Lower lobe of right lung (tissue), 2 donors: ENCODE measurements at regions not wholly inside any gene's neighbourhood (a gene's known extent, or its start where the extent isn't known, plus 50 kb on each side); places are given as distances from the start of the nearest gene placed in this dataset.

Experiments used
- ATAC-seq, 2 donors: fragments of 200-7000 bp; cut with Tn5 transposase; one replicate each; pipeline ENCODE4 v1.9.1; 2020 to 2022; ENCODE audit warnings: mild to moderate bottlenecking in 2 of 2, moderate library complexity in 2 of 2
- DNase-seq: peaks from one replicate; pipeline ENCODE4 v3.0.0-alpha.2; 2020
- H3K27ac ChIP-seq: fragments of 200-600 bp; one replicate; pipeline ENCODE4 v1.8.0; 2022
- H3K27me3 ChIP-seq: fragments of 200-600 bp; one replicate; pipeline ENCODE4 v1.8.0; 2022; ENCODE audit warnings: low read depth
- H3K36me3 ChIP-seq: fragments of 200-600 bp; one replicate; pipeline ENCODE4 v1.8.0; 2022; ENCODE audit warnings: mild to moderate bottlenecking
- H3K4me1 ChIP-seq: fragments of 200-600 bp; one replicate; pipeline ENCODE4 v1.8.0; 2022
- H3K4me3 ChIP-seq: fragments of 200-600 bp; one replicate; pipeline ENCODE4 v1.8.0; 2022; ENCODE audit warnings: mild to moderate bottlenecking
- H3K9me3 ChIP-seq: fragments of 200-600 bp; one replicate; pipeline ENCODE4 v1.8.0; 2022
- intact Hi-C: fragments of 100-400 bp; cut with DNase I; formaldehyde crosslinking; loops from one replicate; pipeline ENCODE4 v1.11.0; 2022
- TF ChIP-seq, protein P1 (sequence below): fragments of 200-600 bp; IDR thresholded peaks from one replicate; pipeline ENCODE4 v1.8.0; 2022; ENCODE audit warnings: antibody characterized with exemption, mild to moderate bottlenecking
- donor health status: DM: no; HTN: yes; CAD: no; lungs with severe emphysema.

DNA sequence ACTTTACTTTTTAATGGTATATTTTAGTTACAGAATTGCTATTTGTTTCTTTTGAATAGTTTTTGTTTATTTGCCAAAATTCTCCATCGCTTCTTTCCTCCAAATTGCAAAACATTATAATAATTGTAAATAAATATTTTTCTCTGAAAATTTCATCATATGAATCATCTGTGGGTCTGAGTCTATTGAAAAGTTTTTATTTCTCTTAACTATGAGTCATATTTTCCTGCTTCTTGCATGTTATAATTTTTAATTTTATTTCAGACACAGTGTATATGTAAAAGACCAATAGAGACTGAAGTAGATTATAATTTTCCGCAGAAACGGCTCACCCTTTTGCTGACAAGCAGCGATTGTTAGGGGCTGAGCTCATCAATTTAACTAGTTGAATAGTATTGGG is 279.1 kb upstream of the IL12B start:
- intact Hi-C loops = no loop called here
- TF ChIP-seq, protein P1, sequence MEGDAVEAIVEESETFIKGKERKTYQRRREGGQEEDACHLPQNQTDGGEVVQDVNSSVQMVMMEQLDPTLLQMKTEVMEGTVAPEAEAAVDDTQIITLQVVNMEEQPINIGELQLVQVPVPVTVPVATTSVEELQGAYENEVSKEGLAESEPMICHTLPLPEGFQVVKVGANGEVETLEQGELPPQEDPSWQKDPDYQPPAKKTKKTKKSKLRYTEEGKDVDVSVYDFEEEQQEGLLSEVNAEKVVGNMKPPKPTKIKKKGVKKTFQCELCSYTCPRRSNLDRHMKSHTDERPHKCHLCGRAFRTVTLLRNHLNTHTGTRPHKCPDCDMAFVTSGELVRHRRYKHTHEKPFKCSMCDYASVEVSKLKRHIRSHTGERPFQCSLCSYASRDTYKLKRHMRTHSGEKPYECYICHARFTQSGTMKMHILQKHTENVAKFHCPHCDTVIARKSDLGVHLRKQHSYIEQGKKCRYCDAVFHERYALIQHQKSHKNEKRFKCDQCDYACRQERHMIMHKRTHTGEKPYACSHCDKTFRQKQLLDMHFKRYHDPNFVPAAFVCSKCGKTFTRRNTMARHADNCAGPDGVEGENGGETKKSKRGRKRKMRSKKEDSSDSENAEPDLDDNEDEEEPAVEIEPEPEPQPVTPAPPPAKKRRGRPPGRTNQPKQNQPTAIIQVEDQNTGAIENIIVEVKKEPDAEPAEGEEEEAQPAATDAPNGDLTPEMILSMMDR = no peak
- Histone ChIP-seq H3K27ac (no peak overlapping the region), H3K4me1 (no peaks in the 10 kb centered on the region), H3K36me3 (no peaks in the 10 kb centered on the region), H3K9me3 (no peaks in the 10 kb centered on the region), H3K4me3 (no peak overlapping the region), H3K27me3 (no peaks in the 10 kb centered on the region)
- no peak for DNase-seq
- ATAC-seq = no peak

DNA sequence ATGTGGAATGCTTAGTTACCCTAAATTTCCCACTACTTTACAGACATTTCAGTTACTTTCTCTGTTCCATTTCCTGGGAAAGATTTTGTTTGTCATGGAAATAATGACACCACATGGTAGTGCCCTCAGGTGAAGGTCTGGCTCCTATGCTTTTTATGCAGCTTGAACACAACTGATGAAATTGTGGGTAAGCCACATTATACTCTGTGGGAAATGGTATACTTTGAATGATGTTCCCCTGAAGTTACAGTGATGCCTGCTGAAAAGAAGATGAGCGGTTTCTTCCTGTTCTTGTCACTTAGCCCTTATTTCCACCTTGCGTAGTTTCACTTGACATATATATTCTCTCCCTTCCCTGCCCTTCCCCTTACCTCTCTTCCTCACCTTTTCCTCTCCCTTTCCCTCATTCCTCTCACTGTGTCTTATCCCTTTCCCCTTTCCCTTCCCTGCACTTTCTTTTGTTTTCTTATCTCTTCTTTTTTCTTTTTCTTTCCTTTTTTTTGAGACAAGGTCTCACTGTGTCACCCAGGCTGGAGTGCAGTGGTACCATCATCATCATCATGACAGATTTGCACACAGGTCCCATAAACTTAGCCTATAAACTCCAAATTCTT is 280.8 kb upstream of the IL12B start:
- no peak for ATAC-seq
- intact Hi-C loops = no loop called here
- Histone ChIP-seq H3K4me3 (no peak overlapping the region), H3K9me3 (no peaks in the 10 kb centered on the region), H3K27ac (no peak overlapping the region), H3K27me3 (no peaks in the 10 kb centered on the region), H3K4me1 (no peaks in the 10 kb centered on the region), H3K36me3 (no peaks in the 10 kb centered on the region)
- DNase-seq = no peak
- TF ChIP-seq, protein P1 = no peak

DNA sequence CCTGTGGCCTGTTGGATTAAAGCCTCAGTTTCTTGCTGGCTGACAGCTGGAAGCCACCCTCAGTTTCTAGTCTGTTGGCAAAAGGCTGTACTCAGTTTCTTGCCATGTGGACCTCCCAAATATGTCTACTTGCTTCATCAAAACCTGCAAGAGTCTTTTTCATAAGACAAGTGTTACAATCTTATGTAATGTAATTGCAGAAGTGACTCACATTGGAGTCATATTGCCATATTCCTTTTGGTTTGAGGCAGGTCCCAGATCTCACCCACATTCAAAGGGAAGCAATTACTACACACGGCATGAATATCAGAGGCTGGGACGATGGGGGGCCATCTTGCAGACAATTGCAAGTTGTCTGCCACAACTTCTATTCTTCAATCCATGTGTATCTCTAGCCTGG is 286.7 kb upstream of the IL12B start:
- no peak overlapping the region for H3K27ac ChIP-seq
- TF ChIP-seq, protein P1 = no peak
- H3K9me3 ChIP-seq = peaks cover 2% of the 10 kb centered on the region
- H3K4me3 ChIP-seq = no peak overlapping the region
- H3K36me3 ChIP-seq = no peaks in the 10 kb centered on the region
- intact Hi-C loops = no loop called here
- H3K4me1 ChIP-seq = no peaks in the 10 kb centered on the region
- H3K27me3 ChIP-seq = no peaks in the 10 kb centered on the region
- ATAC-seq = no peak
- no peak for DNase-seq

DNA sequence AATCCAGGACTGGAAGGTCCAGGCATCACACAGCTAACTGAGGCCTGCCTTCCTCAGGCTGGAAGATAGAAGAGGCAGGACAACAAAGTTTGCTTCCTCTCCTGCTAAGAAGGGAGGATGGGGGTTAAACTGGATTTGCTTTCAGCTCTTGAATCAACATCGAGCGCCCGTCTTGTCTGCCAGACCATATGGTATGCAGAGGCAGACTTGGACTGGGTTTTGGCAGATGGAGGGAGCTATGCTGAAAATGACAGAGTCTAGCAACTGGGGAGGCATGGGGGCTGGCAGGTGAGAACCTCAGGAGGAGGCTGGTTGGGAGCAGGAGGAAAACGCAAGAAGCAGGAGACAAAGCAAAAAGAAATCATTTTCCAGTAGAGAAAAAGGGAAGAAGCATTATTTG is 289.5 kb upstream of the IL12B start:
- ATAC-seq (no peak), DNase-seq (no peak)
- H3K27me3 ChIP-seq = no peaks in the 10 kb centered on the region
- H3K4me3 ChIP-seq = no peak overlapping the region
- TF ChIP-seq, protein P1 = no peak
- no peaks in the 10 kb centered on the region for H3K4me1 ChIP-seq
- intact Hi-C loops = no loop called here
- no peak overlapping the region for H3K27ac ChIP-seq
- H3K9me3 ChIP-seq = peaks cover 5% of the 10 kb centered on the region
- no peaks in the 10 kb centered on the region for H3K36me3 ChIP-seq

DNA sequence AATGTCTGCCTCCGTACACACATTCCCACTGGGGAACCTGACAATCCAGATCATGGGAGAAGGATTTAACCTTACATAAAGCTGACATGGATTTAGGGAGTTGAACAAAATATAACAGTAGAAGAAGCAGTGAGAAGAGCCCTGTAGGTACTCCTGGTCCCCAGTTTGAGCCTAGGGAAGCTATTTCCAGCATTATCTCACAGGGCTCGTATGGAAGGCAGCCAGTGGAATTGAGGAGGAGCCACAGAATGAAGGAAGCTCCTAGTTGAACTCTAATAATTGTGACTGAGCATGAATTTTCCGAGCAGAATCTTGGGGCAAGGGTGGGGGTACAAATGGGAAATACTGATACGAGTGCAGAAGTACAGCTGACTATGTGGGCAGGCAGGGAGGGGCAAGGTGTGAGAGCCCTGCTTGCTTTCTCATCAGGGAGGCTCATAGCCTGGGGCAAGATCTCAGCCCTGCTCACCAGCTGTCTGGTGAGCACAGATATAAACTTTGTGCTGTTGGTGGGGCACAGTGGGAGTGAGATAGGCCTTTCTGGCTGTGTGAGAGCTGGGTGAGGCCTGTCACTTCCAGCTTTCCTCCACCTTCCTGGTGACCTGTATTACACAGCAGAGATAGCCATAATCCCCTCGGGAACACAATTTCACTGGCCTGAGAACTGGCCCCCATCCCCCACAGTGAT is 290.7 kb upstream of the IL12B start:
- intact Hi-C loops = no loop called here

More for the DNA sequence above, 290.7 kb upstream of the IL12B start:
- Histone ChIP-seq H3K4me1 (no peaks in the 10 kb centered on the region), H3K4me3 (no peak overlapping the region), H3K27me3 (no peaks in the 10 kb centered on the region), H3K9me3 (peaks cover 5% of the 10 kb centered on the region), H3K36me3 (no peaks in the 10 kb centered on the region), H3K27ac (no peak overlapping the region)
- ATAC-seq = no peak
- TF ChIP-seq, protein P1 = no peak
- DNase-seq = no peak
